ENCODE measurements at regions not wholly inside any gene's neighbourhood (a gene's known extent, or its start where the extent isn't known, plus 50 kb on each side); places are given as distances from the start of the nearest gene placed in this dataset.

DNA sequence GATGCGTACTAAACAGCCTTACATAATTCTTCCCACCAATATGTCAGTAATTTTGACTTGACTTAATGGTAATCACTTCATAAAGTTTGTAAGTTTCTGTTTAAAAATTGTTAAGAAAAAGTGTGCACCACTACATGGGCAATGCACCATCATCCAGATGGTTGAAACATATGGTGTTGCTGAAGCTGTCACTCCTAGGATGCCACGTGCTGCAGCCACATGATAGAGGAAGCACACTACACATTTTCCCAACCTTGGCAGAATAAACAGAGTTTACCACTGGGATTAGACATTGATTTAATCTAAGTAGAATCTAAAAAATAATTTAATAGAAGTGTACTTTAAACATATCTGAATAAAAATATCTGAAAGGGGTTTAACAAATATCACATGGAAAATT, 1209.9 kb downstream of the NSUN3 start:
- TF ChIP-seq, protein P1, sequence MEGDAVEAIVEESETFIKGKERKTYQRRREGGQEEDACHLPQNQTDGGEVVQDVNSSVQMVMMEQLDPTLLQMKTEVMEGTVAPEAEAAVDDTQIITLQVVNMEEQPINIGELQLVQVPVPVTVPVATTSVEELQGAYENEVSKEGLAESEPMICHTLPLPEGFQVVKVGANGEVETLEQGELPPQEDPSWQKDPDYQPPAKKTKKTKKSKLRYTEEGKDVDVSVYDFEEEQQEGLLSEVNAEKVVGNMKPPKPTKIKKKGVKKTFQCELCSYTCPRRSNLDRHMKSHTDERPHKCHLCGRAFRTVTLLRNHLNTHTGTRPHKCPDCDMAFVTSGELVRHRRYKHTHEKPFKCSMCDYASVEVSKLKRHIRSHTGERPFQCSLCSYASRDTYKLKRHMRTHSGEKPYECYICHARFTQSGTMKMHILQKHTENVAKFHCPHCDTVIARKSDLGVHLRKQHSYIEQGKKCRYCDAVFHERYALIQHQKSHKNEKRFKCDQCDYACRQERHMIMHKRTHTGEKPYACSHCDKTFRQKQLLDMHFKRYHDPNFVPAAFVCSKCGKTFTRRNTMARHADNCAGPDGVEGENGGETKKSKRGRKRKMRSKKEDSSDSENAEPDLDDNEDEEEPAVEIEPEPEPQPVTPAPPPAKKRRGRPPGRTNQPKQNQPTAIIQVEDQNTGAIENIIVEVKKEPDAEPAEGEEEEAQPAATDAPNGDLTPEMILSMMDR (IDR thresholded peaks at IDR 0.05): no peak
- TF ChIP-seq POLR2A (IDR thresholded peaks at IDR 0.05): no peak
